HG03039 (cell line): ENCODE measurements at regions not wholly inside any gene's neighbourhood (a gene's known extent, or its start where the extent isn't known, plus 50 kb on each side); places are given as distances from the start of the nearest gene placed in this dataset.

Experiments
- ATAC-seq: cut with Tn5 transposase; IDR thresholded peaks from one replicate; pipeline ENCODE4 v1.9.1; 2021; ENCODE audit warnings: mild to moderate bottlenecking, moderate library complexity; ENCODE audit not compliant: unreplicated experiment

GRCh38 chr9:7360513-7360912 lies 439.1 kb downstream of the DMAC1 start:
- ATAC-seq, result no peak

- ATAC-seq, result no peak
Observed at GRCh38 chr9:7358876-7359275, 440.7 kb downstream of the DMAC1 start.

- ATAC-seq, result no peak
Observed at GRCh38 chr9:7354704-7355103, 444.9 kb downstream of the DMAC1 start.

GRCh38 chr9:7348692-7349091 lies 450.9 kb downstream of the DMAC1 start:
- ATAC-seq, result no peak

- ATAC-seq, result no peak
Observed at GRCh38 chr9:7347556-7347955, 452.0 kb downstream of the DMAC1 start.

GRCh38 chr9:7346144-7346543 lies 453.4 kb downstream of the DMAC1 start:
- no peak for ATAC-seq

GRCh38 chr9:7342736-7343135 lies 456.8 kb downstream of the DMAC1 start:
- ATAC-seq, result no peak

- ATAC-seq, result peak; percentile 55
Observed at GRCh38 chr9:7342229-7342628, 457.3 kb downstream of the DMAC1 start.

- no peak for ATAC-seq
Observed at GRCh38 chr9:7341571-7341970, 458.0 kb downstream of the DMAC1 start.

GRCh38 chr9:7340451-7340850 lies 459.1 kb downstream of the DMAC1 start:
- no peak for ATAC-seq

- ATAC-seq, result no peak
Observed at GRCh38 chr9:7338586-7339281, 460.8 kb downstream of the DMAC1 start.

- ATAC-seq, result no peak
Observed at GRCh38 chr9:7336356-7337065, 463.1 kb downstream of the DMAC1 start.

GRCh38 chr9:7333719-7334118 lies 465.9 kb downstream of the DMAC1 start:
- ATAC-seq, result no peak

GRCh38 chr9:7332780-7333179 lies 466.8 kb downstream of the DMAC1 start:
- no peak for ATAC-seq

- no peak for ATAC-seq
Observed at GRCh38 chr9:7328453-7328852, 471.1 kb downstream of the DMAC1 start.

- no peak for ATAC-seq
Observed at GRCh38 chr9:7325995-7326394, 473.6 kb downstream of the DMAC1 start.

- ATAC-seq, result no peak
Observed at GRCh38 chr9:7324152-7324598, 475.4 kb downstream of the DMAC1 start.

GRCh38 chr9:7320841-7321240 lies 478.7 kb downstream of the DMAC1 start:
- ATAC-seq, result no peak

GRCh38 chr9:7320139-7320538 lies 479.4 kb downstream of the DMAC1 start:
- no peak for ATAC-seq

GRCh38 chr9:7318920-7319319 lies 480.7 kb downstream of the DMAC1 start:
- ATAC-seq, result no peak

- ATAC-seq, result no peak
Observed at GRCh38 chr9:7316967-7317366, 482.6 kb downstream of the DMAC1 start.

- ATAC-seq, result no peak
Observed at GRCh38 chr9:7316166-7316795, 483.3 kb downstream of the DMAC1 start.
